Activated naive CD4-positive, alpha-beta T cell treated with anti-CD3 and anti-CD28 coated beads, Interleukin-2, amount 10 ng/mL, durations not matched to agents 7 days and 5 days (primary cell): ENCODE measurements at regions not wholly inside any gene's neighbourhood (a gene's known extent, or its start where the extent isn't known, plus 50 kb on each side); places are given as distances from the start of the nearest gene placed in this dataset.

ENCODE experiments used
- CTCF ChIA-PET: fragments of 350-600 bp; sonication (Branson Sonifier 250); formaldehyde crosslinking; loops from one replicate; lab custom pipeline; 2021; ENCODE audit warnings: antibody characterized with exemption; lab: Charles Lee
- DNase-seq: peaks from one replicate; pipeline ENCODE4 v3.0.0-alpha.2; 2020
- H3K27ac Mint-ChIP-seq: one replicate; pipeline ENCODE4 v1.8.0; 2021; ENCODE audit warnings: mild to moderate bottlenecking, moderate library complexity, mixed read lengths
- H3K27me3 Mint-ChIP-seq: one replicate; pipeline ENCODE4 v1.8.0; 2021; ENCODE audit warnings: mild to moderate bottlenecking, mixed read lengths
- H3K36me3 Mint-ChIP-seq: one replicate; pipeline ENCODE4 v1.8.0; 2021; ENCODE audit warnings: mixed read lengths
- H3K4me1 Mint-ChIP-seq: one replicate; pipeline ENCODE4 v1.8.0; 2021; ENCODE audit warnings: mixed read lengths
- H3K4me3 Mint-ChIP-seq: one replicate; pipeline ENCODE4 v1.8.0; 2021; ENCODE audit warnings: mild to moderate bottlenecking, moderate library complexity, mixed read lengths
- H3K9me3 Mint-ChIP-seq: one replicate; pipeline ENCODE4 v1.8.0; 2021; ENCODE audit warnings: mixed read lengths

DNA sequence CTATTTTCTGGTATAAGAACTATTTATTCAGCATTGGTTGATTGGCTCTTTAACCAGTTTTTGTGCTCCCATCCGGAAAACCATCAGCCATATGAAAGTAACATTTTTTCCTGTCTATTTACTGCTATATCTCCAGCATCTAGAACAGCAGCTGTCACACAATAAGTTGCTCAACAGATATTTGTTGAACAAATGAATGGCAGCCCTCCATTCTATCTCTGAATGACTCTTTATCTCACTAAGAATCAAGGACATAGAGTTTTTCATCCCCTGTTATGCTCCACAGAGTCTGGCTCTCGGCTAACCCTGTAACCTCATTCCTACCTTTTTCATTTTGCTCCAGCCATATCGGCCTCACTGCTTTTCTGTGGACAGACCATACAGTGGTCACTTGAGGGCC is 145.5 kb downstream of the SLITRK6 start:
- Mint-ChIP-seq H3K9me3 (peaks cover 7% of the 10 kb centered on the region), H3K4me1 (no peaks in the 10 kb centered on the region), H3K4me3 (no peak overlapping the region), H3K36me3 (no peaks in the 10 kb centered on the region), H3K27ac (no peak overlapping the region), H3K27me3 (no peaks in the 10 kb centered on the region)
- no peak for DNase-seq
- CTCF ChIA-PET, result no interaction called here

DNA sequence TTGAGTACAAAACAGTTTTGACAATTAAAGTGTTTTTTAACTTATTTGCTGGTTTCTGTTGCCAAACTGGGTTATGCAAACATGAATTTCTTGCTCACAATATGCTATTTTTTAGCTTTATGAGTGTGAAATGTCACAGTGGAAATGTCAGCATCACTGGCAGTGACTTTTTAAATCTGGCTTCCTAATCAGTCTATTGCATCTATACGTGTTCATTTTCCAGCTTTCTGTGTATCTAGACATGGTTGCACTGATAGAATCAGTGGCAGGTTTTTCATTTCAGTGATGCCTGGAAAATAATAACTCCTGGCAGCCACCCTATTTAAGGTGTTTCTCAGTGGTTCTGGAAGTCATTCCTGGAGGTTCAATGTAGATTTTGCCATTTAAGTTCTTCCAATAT is 146.7 kb downstream of the SLITRK6 start:
- Mint-ChIP-seq H3K4me1 (no peaks in the 10 kb centered on the region), H3K27me3 (no peaks in the 10 kb centered on the region), H3K9me3 (peaks cover 7% of the 10 kb centered on the region), H3K4me3 (no peak overlapping the region), H3K36me3 (no peaks in the 10 kb centered on the region), H3K27ac (no peak overlapping the region)
- CTCF ChIA-PET, result no interaction called here
- DNase-seq, result no peak

DNA sequence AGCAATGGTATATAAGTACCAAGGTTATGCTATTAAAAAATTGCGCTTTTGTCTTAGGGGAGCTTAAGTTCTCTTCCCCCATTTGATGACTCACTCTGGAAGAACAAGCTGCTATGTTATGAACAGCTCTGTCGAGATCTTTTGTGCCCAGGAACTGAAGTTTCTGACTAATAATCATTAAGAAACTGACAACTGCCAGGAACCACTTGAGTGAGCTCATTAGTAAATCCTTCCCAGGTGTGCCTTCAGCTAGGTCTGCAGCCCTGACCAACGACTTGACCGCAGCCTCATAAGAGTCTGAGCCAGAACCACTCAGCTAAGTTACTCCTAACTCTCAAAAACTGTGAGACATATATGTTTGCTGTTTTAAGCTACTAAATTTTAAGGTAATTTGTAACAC is 147.8 kb downstream of the SLITRK6 start:
- Mint-ChIP-seq H3K4me3 (no peak overlapping the region), H3K36me3 (no peaks in the 10 kb centered on the region), H3K9me3 (peaks cover 7% of the 10 kb centered on the region), H3K4me1 (no peaks in the 10 kb centered on the region), H3K27ac (no peak overlapping the region), H3K27me3 (no peaks in the 10 kb centered on the region)
- no peak for DNase-seq
- CTCF ChIA-PET, result no interaction called here

DNA sequence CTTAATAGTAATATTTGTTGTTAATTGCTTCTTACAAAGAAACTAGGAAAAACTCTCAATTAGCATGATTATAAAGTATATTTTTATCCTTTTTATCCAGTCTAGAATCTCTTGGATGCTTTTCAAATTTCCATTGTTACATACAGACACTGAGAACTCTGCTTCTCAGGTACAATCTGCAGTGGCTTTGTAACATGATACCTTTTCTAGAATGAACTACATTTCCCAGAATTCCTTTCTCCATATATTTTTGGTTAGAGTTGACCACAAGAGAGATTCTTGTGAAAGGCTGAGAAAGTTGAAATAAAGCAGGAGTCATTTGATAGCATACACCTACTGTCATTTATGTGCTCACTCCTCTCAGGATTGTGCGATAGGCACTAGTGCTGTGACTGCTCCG is 148.6 kb downstream of the SLITRK6 start:
- Mint-ChIP-seq H3K9me3 (peaks cover 7% of the 10 kb centered on the region), H3K27me3 (no peaks in the 10 kb centered on the region), H3K36me3 (no peaks in the 10 kb centered on the region), H3K4me1 (no peaks in the 10 kb centered on the region), H3K27ac (no peak overlapping the region), H3K4me3 (no peak overlapping the region)
- CTCF ChIA-PET, result no interaction called here
- DNase-seq, result no peak

DNA sequence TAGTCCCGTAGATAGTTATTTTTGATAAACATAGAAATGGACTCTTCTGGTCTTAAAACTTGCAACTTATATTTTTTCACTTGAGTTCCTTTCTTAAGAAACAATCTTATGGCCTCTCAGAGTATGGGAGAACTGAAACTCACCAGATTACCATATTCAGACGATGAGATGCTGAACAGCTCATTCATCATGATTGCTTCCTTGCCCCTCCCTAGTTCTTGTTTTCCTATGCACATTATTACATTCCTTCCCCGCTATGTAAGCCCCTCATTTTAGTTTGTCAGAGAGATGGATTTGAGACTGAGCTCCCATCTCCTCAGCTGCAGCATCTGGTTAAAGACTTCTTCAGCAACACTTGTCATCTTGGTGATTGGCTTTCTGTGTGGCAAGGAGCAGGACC is 158.5 kb downstream of the SLITRK6 start:
- H3K27me3 Mint-ChIP-seq, result no peaks in the 10 kb centered on the region
- H3K9me3 Mint-ChIP-seq, result peaks cover 7% of the 10 kb centered on the region
- CTCF ChIA-PET, result no interaction called here
- no peak overlapping the region for H3K27ac Mint-ChIP-seq
- no peaks in the 10 kb centered on the region for H3K36me3 Mint-ChIP-seq
- H3K4me3 Mint-ChIP-seq, result no peak overlapping the region
- no peaks in the 10 kb centered on the region for H3K4me1 Mint-ChIP-seq
- DNase-seq, result no peak

DNA sequence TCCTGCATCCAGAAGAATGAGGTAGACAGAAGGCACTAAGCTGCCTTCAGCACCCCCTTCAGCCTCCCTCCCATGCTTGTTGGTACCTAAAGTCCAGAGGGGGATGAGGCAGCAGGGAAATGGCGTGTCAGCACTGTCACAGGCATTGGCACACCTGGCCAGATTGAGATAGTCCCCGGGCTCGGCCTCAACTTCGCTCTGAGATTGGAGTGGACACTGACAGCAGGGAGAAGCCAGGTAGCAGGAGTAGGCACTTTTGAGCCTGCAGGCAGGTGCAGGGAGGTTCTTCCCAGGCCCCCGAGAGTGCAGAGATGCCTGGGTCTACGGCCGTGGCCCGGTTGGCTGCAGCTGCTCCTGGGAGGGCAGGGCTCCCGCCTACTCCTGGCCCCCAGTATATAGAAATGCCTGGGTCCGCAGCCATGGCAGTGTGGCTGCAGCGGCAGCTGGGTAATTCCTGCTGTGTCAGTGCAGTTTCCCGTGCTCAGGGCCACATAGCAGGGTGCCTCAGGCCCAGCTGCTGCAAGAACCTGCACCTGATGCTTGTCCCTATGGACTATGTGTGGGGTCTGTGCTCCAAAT is 160.3 kb downstream of the SLITRK6 start:
- no peaks in the 10 kb centered on the region for H3K27me3 Mint-ChIP-seq
- no peak for DNase-seq
- no peak overlapping the region for H3K4me3 Mint-ChIP-seq
- H3K36me3 Mint-ChIP-seq, result no peaks in the 10 kb centered on the region
- CTCF ChIA-PET, result no interaction called here
- H3K4me1 Mint-ChIP-seq, result no peaks in the 10 kb centered on the region
- no peak overlapping the region for H3K27ac Mint-ChIP-seq
- peaks cover 5% of the 10 kb centered on the region for H3K9me3 Mint-ChIP-seq

DNA sequence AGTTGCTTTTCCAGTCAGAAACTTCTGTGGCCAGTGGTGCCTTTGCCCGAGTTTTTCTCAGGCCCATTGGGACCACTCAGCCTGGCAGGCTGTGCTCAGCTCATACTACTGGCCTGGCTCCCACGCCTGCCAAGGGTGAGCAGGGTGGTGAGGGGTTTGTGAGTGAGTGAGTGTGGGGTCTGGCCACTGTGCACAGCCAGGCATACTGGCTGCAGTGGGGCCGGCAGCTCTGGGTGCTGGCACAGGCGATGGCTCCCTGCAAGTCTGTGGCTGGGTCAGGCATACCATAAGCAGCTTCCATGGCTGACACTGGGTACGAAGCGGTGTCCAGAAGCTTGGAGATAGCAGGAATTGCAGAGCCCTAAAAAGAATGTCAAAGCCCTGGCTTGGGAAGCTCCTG is 161.0 kb downstream of the SLITRK6 start:
- CTCF ChIA-PET, result no interaction called here
- H3K9me3 Mint-ChIP-seq, result peaks cover 5% of the 10 kb centered on the region
- H3K36me3 Mint-ChIP-seq, result no peaks in the 10 kb centered on the region
- no peaks in the 10 kb centered on the region for H3K27me3 Mint-ChIP-seq
- no peak overlapping the region for H3K27ac Mint-ChIP-seq
- H3K4me1 Mint-ChIP-seq, result no peaks in the 10 kb centered on the region
- DNase-seq, result no peak
- no peak overlapping the region for H3K4me3 Mint-ChIP-seq

DNA sequence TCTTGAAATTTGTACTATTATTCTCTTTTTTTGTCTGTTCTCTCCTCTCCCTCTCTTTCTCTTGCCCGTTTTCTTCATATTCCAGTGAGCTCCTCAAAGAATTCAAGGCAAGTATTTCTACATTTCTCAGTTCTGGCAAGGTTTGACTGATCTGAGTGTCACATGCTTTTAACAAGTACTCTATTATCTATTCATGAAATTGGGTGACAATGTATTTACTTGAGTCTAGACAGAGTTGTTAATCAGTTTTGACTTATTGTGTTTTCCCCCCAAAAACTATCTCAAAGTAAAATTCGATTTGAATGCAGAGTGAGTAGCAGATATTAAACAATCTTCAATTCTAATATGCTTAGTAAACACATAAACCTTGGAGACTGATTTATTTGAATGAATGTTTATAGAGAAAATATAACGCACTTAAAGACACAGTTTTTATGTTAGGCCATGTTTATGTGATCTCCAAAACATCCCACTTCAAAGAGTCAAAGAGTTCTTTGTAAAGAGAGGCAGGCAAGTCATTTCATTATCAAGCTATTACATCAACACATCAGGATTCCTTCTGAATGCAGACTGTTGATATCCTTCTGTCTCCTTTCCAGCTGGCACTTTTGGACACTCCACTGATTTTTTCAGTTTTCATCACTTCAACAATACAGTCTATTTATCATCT is 166.6 kb downstream of the SLITRK6 start:
- Mint-ChIP-seq H3K27ac (no peak overlapping the region), H3K36me3 (no peaks in the 10 kb centered on the region), H3K9me3 (no peaks in the 10 kb centered on the region), H3K4me3 (no peak overlapping the region), H3K27me3 (no peaks in the 10 kb centered on the region), H3K4me1 (no peaks in the 10 kb centered on the region)
- CTCF ChIA-PET, result no interaction called here
- DNase-seq, result no peak

DNA sequence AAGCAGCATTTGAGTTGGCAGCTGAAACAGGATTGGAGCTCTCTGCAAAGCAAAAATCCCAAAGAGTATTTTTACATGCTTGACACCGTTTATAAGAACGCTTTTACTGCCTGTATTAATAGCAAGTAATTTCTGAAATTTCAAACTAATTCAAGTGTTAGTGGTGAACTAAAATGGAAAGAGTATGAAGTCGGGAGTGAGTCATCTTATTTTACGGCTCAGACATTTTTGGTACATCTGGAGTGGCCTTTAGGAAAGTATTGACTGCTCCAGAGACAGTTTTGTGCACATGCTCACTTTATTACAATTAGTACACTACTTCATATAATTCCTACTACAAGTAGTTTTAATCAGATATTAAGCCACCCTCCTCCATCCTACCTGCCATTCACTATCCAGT is 167.4 kb downstream of the SLITRK6 start:
- CTCF ChIA-PET, result no interaction called here

DNA sequence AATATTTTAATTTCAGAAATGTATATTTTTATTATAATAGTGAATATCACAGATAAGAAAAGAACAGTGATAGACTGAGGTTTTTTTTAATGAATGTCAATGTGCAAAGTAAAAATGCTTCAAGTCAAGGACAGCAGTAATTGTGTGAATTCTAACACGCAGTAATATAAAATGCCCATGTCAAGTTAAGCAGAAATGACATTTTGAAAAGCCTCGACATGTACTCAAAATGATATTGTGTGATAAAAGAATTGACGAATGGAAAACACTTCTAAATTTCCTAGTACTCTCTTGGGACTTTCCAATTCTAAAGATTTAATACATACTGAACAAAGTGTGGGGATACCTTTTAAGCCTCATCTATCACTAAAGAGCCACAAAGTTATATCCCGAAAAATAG is 172.6 kb downstream of the SLITRK6 start:
- Mint-ChIP-seq H3K4me1 (no peaks in the 10 kb centered on the region), H3K27ac (no peak overlapping the region), H3K27me3 (no peaks in the 10 kb centered on the region), H3K36me3 (no peaks in the 10 kb centered on the region), H3K4me3 (no peak overlapping the region), H3K9me3 (no peaks in the 10 kb centered on the region)
- DNase-seq, result no peak
- CTCF ChIA-PET, result no interaction called here

More for the DNA sequence above, 167.4 kb downstream of the SLITRK6 start:
- H3K27me3 Mint-ChIP-seq, result no peaks in the 10 kb centered on the region
- no peak for DNase-seq
- no peaks in the 10 kb centered on the region for H3K9me3 Mint-ChIP-seq
- H3K36me3 Mint-ChIP-seq, result no peaks in the 10 kb centered on the region
- H3K27ac Mint-ChIP-seq, result no peak overlapping the region
- no peak overlapping the region for H3K4me3 Mint-ChIP-seq
- H3K4me1 Mint-ChIP-seq, result no peaks in the 10 kb centered on the region

DNA sequence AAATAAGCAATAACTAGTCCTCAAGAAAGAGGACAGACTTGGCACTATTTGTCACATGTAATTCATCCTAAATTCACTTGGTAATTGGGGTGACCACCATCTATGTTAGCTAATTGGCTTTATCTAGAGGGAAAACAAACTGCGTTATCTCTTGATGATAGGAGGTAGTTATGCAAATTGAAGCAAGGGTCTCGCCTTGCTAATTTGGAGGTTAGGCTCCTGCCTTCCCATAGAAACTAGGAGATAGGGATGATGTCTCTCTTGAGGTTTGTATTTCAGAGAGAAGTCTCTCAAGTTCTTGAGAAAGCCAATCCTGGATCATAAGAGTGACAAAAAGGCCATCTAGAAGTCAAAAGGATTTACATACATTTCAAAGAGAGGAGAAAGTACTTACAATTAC is 179.9 kb downstream of the SLITRK6 start:
- H3K4me1 Mint-ChIP-seq, result no peaks in the 10 kb centered on the region
- no peak overlapping the region for H3K4me3 Mint-ChIP-seq
- H3K27me3 Mint-ChIP-seq, result no peaks in the 10 kb centered on the region
- no peaks in the 10 kb centered on the region for H3K36me3 Mint-ChIP-seq
- CTCF ChIA-PET, result no interaction called here
- H3K9me3 Mint-ChIP-seq, result peaks cover 4% of the 10 kb centered on the region
- DNase-seq, result no peak
- no peak overlapping the region for H3K27ac Mint-ChIP-seq

DNA sequence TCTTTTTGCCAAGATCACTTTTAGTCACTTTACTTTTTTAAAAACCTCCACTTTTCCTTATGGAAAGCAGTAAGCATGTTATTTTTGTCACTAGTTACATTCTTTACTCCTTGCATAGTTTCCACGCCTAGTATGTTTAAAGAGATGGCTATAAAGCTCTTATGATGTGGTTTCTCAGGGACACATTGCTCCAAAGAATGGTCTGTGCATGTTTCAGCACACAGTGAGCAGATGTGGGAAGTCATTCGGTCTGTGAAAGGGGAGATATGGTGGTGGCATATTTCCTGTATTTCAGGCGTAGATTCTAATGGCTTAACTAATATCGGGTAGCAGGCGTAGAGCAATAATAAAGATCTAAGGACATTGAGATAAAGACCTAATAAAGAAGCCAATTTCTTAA is 180.7 kb downstream of the SLITRK6 start:
- no peaks in the 10 kb centered on the region for H3K4me1 Mint-ChIP-seq
- no peak overlapping the region for H3K4me3 Mint-ChIP-seq
- no peaks in the 10 kb centered on the region for H3K36me3 Mint-ChIP-seq
- peaks cover 4% of the 10 kb centered on the region for H3K9me3 Mint-ChIP-seq
- no peaks in the 10 kb centered on the region for H3K27me3 Mint-ChIP-seq
- no peak for DNase-seq
- CTCF ChIA-PET, result interaction anchor here (1.1 kb wide), 1 partner anchor 210 kb away, joined by 3 read pairs; no protein-coding TSS in a partner anchor
- no peak overlapping the region for H3K27ac Mint-ChIP-seq

DNA sequence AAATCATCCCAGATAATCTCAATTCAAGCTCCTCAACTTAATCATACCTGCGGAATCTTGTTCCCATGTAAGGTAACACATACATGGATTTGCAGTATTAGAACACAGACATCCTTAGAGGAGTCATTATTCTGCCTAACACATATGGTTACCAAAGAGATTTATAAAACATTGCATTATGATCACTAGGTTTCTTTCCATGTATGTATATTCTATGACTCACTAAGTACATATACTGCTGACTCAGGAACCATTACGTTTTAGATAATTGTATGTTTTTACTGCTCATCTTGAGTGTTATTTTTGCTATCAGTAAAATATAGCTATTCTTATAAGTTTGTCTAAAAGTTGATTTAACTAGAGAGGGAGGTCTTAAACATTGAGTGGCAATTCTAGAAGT is 182.9 kb downstream of the SLITRK6 start:
- Mint-ChIP-seq H3K36me3 (no peaks in the 10 kb centered on the region), H3K27ac (no peak overlapping the region), H3K4me1 (no peaks in the 10 kb centered on the region), H3K4me3 (no peak overlapping the region), H3K9me3 (peaks cover 4% of the 10 kb centered on the region), H3K27me3 (no peaks in the 10 kb centered on the region)
- DNase-seq, result no peak
- CTCF ChIA-PET, result no interaction called here

DNA sequence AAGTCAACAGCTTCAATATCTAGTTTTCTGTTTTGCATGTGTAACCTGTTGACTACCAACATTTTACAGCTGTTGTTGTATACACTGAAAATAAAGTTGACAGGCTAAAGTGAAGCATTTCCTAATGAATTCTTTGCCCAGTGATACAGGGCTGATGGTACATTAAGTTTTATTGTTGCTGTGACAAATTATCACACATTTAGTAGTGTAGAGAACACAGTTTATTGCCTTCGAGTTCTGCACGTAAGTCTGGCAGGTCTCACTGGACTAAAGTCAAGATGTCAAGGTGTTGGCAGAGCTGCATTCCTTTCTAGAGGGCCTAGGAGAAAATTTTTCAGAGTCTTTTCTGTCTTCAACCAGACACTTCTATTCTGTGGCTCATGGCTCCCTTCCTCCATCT is 184.2 kb downstream of the SLITRK6 start:
- Mint-ChIP-seq H3K4me1 (no peaks in the 10 kb centered on the region), H3K27me3 (no peaks in the 10 kb centered on the region), H3K4me3 (no peak overlapping the region), H3K36me3 (no peaks in the 10 kb centered on the region), H3K9me3 (peaks cover 4% of the 10 kb centered on the region), H3K27ac (no peak overlapping the region)
- DNase-seq, result no peak
- CTCF ChIA-PET, result no interaction called here

DNA sequence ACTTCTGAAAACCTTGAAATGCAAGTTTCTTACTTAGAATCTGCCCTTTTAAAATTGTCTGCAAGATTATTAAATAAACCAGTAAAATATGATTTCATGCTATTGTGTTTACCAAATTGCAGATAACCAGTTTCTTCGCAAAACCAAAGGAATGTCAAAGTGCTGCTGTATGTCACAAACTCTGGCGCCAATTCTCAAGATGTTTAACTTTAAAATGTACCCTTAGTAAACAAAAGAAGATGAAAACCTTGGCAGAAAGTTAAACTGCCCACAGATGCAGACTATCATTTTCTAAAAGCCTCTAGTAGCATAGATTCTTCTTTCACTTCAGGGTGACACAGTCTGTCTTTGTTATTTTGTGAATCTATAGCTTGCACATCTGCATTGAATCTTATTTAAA is 189.2 kb downstream of the SLITRK6 start:
- CTCF ChIA-PET, result no interaction called here
- H3K27ac Mint-ChIP-seq, result no peak overlapping the region
- H3K4me1 Mint-ChIP-seq, result no peaks in the 10 kb centered on the region
- H3K9me3 Mint-ChIP-seq, result peaks cover 1% of the 10 kb centered on the region
- no peak overlapping the region for H3K4me3 Mint-ChIP-seq
- DNase-seq, result no peak
- H3K27me3 Mint-ChIP-seq, result no peaks in the 10 kb centered on the region
- H3K36me3 Mint-ChIP-seq, result no peaks in the 10 kb centered on the region
